ENCODE measurements at regions not wholly inside any gene's neighbourhood (a gene's known extent, or its start where the extent isn't known, plus 50 kb on each side); places are given as distances from the start of the nearest gene placed in this dataset.

DNA sequence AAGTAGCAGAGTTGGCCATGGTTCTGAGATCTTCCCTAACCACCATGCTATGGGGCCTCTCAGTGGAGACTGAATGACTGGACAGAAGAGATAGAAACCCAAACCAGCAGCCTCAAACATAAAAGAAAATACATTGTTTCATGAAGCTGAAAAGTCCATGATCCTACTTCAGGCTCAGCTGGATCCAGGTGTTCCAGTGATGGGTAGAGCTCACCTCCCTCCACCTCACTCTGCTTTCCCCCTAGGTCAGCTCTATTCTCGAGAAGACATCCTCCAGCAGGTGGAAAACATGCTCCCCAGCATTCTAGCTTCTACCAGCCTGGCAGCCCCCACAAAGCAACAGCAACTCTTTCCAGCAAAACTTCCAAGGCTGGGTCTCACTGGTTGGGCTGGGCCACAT, 132.1 kb downstream of the OAT start:
- no peak for DNase-seq

DNA sequence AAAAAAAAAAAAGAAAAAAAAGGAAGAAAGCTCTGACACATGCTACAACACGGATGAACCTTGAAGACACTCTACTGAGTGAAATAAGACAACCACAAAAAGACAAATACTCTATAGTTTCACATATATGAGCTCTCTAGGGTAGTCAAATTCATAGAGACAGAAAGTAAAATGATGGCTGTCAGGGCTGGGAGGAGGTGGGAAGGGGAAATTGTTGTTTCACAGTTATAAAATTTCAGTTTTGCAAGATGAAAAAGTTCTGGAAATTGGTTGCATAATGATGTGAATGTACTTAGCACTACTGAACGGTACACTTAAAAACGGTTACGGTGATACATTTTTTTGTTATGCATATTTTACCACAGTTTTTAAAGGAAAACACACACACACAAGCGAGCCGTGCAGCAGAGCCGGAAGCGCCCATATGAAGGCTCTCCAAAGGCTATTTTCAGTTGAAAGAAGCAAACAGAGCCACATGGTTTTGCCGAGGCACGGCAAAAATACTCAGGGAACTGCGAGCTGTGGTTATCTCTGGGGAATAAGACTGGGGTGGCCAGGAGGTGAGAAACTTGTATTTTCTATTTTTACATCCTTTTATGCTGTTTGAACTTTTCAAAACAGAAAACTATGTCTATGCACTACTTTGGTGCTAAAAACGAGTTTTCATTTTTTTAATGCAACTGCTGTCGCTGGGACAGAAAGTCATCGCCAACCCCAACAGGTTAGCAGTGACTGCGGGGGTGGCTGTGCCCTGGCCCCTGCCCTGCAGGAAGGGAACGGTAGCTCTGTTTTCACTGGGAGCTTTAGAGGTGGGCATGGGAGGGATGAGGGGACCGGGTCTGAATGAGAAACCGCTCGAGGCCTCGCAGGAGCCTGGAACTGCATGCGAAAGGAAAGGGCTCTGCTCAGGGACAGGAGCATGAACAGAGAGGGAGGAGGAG, 132.9 kb downstream of the OAT start:
- no peak for DNase-seq

DNA sequence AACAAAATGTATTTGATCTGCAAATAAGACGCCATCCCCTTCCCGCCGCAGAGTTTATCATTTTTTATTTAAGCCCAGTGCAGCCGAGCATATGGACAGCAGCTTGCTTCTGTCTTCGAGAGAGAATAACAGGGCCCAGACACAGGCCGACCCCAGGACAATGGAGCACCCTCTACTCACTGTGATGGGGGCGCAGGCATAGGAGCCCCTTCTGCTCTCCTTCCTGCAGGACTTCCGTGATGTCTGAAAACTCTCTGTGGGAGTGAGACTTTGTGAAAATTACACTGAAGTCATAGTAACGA, 134.8 kb downstream of the OAT start:
- DNase-seq = no peak

DNA sequence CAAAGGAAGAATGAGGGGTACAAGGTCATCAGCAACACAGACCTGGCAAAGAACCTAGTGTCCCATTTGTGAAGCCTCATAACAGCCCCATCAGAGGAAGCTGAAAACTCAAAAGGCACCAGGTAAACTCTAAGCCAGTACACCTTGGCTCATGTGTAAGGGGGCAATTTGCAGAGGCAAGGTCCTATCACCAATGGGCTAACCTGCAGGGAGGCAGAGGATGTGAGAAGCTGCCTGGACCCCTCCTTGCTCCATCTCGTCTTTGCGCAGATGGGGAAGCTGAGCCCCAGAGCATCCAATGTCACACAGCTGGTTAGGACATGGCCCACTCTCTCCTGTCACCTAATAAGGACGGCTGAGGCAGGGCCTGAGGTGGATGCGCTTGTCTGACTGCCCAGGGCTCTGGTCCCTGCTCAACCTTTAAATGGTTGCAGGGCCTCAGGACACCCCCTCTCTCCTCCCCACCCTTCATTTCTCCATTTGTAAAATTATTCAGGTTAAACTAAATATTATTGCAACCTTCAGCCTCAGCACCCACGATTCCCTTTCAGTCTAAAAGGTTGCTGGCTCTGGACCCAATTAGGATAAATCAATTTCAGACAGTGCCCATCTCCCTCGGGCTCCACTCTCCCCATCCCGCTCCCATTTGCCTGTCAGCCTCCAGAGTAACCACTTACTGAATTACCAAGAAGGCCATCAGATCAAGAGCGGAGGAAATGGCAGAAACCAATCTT, 135.3 kb downstream of the OAT start:
- DNase-seq = no peak

DNA sequence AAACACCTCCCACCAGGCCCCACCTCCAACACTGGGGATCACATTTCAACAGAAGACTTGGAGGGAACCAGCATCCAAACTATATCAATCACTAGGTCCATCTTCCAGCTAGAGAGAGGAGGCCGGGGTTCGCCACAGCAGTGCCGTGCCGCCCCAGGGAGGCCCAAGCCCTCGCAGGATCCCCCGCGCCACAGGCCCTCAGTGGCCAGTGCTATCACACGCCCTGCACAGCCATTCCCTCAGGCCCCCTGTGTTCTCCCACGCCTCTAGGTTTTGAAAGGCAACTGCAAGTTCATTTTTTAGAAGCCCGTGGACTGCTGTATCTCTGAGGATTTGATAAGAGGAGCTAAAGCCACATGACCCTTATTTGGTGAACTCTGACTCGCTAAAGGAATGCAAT, 136.4 kb downstream of the OAT start:
- no peak for DNase-seq

DNA sequence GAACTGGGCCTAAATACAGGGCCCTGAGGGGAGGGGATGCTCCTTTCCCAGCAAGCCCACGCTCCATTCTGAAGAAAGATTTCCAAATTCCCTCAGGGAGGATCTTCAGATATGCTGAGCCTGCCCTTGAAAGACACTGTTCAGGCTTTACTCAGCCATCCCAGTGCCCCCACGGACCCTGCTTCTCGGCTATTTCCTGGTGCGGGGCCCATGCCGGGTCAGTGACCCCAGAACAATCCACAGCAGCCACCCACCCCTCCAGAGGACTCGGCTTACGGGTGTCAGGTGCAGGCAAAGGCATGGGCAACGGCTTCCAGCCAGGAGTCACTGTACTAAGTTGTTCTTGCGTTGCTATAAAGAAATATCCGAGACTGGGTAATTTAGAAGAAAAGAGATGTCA, 137.1 kb downstream of the OAT start:
- no peak for DNase-seq

DNA sequence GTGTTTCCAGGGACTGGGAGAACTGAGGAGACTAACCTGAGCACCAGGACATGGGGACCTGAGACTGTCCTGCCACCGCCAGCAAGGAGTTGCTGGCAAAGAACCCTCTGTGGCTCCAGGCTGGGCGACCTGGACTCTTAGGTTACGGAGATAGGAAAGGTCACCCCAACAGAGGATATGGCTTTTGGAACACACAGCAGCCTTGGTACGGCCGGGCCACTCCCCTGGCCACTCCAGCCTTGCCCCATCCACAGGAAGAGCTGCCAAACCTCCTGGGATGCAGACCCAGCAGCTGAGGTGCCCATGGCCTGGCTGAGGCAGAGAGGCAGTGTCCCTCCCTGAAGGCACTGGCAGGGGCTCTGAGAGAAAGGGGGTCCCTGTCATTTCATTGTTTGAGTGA, 137.8 kb downstream of the OAT start:
- no peak for DNase-seq

DNA sequence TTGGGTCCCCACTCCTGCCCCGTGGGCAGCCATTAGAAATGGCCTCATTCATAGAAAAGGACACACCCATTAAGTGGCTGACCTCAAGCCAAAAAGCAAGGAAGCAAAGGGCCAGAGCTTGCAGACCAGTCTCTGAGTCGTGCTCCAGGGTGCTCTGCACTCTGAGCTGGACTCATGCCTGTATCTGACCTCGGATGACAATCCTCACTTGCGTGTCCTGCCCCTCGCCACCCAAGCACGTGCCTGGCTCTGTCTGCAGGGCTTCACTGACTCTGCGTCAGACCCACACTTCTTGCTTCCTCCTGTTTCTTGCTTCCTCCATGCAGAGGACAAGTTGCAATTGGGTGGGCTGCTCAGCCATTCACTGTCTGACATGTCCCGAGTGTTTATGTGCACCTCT, 138.8 kb downstream of the OAT start:
- DNase-seq = no peak

DNA sequence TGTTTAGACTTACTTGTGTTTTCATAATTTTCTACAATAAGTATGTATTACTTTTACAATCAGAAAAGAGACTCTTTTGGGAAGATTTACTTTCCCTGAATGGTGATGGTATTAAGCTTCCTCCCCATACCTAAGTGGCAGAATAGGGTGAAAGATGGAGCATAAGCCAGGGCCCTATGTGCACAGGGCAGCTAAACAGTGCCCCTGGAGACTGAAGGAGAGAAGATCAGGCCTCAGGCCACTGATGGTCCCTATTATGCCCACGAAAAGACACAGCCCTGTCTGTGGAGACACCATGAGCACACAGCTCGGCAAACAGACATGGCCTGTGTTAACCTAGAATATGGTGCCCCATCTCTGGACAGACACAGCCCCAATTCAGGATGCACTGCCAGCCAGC, 139.4 kb downstream of the OAT start:
- DNase-seq = no peak

DNA sequence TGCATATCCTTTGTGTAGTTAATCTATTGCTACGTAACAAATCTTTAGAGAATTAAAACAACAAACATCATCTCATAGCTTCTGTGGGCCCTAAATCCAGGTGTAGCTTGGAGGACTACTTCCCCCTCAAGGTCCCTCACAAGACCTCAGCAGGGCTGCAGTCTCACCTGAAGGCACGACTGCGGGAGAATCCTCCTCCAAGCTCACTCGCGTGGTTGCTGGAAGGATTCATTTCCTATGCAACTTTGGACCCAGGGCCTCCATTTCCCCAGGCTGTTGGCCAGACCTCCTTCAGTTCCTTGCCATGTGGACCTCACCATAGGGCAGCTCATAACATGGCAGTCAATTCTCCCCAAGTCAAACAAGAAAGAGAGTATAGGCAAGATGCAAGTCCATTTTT, 140.4 kb downstream of the OAT start:
- DNase-seq = no peak

DNA sequence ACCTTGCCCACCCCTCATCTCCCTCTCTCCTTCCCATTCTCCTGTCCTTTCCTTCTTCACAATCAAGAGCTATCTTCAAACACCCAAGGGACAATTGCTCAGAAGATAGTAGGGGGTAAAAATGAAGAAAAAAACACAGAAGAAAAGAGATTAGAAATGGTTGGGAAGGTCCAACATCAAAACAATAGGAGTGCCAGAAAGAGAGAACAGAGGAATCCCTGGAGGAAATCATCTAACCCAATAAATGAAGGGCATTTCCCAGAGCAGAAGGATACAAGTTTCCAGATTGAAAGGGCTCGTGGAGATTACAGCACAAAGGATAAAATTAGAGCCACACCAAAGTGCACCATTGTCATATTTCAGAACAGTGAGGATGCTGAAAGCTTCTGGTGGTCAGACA, 145.6 kb downstream of the OAT start:
- no peak for DNase-seq

DNA sequence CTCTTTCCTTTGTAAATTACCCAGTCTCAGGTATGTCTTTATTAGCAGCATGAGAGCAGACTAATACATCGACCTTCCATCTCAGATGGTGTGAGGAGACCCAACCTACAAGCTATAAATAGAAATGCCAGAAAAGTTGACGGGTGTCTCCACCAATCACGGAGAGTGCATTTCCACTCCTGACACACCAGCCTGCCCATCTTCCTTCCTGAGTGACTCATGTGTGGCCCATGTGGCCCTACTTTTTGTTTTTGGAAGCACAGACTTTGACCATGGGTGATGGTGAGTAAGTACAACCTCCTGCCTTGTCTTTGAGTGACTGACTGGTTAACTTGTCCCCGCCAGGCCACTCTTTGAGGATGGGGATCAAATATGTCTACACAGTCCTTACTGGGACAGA, 147.0 kb downstream of the OAT start:
- no peak for DNase-seq

DNA sequence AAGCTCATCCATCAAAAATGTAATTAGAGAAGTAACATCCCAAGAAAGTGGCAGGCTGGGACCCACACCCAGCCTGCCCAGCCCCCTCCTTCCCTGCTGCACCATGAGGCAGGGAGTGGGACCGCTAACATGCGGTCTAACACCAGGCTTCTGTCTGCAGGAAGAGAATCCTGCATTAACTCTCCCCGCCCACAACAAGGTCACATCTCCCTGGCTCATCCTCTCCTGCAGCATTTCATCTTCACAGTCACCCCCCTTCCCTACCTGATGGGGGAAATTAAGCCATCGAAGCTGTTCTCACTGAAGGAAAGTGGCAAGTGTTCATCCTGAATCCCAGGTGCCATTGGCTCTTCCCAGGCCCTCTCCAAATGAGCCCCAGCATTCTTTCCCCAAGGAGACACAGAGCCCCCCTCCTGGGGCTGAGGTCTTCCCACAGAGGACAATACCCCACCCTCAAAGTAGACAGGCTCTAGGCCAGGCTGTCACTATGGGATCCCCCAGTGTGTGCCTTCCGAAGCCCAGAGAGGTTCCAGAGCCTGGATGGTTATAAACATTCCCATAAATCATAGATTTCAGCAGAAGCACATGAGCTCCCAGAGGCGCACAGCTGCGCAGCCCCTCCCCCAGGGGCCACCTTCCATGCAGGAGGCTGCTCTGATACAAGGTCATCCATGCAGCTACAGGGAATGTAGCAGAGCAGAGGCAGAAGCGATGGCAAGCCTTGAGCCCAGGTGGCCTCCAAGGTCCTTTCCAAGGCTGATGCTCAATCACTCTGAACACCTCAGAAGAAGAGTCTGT, 148.0 kb downstream of the OAT start:
- DNase-seq = no peak

DNA sequence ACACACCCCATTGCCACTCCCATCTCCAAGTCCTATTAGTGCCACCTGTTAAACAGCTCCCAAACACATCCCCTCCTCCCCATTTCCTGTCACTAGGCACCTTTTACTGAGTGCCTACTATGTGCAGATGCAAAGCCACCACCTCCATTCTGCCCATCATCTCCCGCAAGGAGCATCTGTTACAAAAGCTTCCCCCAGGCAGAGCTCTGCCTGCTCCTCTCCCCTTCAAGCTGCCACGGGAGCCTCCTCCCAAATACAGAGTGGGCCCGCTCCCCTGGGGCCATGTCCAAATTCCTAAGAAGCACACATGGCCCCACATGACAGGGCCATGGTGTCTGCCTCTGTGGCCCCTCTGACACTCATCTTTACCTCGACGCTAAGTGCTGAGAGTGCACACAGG, 149.7 kb downstream of the OAT start:
- no peak for DNase-seq

DNA sequence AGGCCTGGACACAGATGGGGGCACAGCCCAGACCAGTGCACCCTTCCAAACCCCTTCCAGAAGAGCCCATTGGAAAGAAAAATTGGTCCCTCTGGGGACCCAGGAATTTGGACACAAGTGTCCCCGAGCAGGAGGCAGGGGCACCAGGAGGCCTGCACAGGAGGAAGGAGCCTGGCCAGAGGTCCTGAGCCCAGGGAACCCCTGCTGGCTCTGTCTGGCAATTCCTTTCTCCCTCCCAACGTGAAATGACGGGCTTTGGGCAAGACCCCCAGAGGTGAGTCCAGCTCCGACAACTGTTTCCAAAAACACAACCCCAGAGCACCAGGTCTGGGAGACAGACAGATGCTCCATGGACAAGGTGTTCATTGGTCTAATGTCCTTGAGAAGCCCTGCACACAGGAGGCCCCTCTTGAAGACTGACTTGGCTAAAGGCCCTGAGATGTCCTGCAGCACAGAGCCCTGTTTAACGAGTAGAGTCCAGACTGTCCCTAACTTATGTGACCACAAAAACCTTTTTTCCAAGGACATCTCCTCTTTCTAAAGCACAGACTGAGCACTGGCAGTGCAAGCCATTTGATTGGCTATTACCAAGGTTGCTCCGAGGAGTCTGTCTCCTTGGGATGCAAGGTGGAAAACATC, 150.7 kb downstream of the OAT start:
- no peak for DNase-seq

DNA sequence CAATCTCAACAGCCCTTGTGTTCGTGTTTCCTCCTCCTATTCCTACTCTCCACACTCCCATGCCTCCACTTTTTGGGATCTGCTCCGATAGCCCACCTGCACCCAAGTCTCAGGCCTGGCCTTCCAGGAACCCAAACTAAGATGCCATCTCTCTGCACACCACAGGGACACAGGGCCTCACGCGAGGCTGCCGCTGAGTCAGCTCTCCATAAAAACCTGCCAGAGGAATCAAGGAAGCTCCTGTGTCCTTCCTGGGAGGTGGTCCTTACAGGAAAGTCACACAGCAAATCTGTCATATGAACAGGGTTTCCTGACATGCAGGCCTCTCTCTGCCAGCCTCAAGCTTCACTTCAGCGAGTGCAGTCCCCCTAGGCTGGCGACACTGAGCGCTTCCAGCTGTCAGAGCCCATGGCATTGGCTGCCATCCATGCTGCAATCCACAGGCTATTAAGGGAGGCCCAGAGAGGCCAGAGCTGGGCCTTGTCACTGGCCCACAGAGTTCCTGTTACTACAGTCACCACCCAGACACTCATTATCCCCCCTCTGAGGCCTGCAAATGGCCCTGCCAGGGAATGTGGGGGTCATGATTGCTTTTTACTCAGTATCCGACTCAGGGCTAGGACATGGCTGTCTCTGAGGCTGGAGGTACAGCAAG, 151.4 kb downstream of the OAT start:
- no peak for DNase-seq

DNA sequence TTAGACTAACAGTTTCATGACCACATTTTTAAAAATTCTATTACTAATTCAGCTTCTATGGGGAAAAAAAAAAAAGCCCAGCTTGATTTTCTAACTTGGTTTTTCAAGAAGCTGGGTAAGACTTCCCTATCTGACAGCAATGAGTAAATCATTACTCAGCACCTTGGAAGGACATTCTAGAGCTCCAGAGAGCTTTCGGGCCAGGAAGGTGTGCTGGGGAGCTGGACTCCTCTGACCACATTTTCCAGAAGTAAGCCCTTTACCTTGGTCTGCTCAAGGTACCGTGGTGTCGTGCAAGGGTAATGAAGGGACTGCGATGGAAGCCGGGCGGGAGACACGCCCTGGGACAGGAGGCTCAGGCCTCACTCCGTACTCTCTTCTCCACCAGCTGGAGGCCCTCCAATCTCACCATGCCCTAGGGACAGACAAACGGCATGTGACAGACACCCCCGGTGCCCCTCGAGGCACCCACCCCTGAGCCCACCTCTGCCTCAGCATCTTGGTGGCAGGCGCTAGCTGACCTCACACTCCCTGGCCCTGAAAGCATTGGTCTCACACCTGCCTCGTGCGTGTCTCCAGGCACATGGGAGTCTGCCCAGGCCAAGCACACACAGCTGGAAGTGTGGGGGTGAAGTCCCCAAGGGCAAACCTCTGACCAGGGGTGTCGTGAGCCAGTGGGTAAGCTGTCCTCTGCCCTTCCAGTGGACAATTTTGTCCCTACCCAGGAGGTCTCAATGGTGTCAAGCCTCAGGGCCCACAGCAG, 152.1 kb downstream of the OAT start:
- DNase-seq = no peak

DNA sequence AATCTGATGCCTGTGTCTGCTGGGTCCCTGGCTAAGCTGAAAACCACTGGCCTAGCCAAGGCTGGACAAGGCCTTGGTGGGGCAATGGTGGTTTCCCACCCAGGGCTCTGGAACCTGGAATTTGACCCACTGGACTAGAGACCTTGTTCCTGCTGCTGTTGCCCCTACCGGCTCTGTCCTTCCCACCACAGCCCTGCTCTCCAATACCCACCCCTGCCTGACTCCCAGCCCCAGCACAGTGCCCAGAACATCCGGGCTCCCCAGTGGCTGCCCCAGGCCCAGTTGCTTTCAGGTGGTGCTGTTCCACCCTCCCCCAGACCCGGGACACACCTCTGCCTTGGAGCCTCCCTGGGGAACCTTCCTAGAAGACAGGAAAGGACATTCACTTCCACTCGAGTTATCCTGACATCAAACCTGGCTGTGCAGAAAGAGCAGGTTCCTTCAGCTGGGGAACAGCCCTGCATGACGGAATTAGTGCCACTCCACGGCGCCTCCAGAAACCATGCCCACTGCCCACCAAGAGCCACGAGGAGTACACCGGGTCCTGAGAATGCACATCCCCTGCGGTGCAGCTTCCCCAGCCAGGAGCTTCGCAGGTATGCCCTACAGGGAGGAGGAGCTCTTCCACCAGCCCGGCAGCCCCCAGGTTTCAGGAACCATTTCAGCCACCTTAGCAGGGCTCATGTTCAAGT, 152.8 kb downstream of the OAT start:
- DNase-seq = no peak

DNA sequence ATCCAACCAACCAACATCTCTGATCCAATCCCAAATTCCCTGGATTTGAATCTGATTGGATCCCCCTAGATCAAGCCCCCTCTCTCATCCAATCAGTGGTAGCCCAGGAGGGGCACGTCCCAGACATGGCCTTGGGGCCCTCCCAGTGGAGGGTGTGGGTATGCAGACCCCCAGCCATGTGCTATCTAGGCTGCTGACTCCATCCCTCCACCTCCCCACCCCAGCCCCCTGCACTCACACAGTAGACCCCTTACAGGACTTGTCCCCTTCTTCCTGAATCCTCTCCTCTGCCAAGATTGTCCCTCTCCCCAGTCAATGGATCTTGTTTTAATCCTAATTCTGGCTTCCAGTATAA, 153.4 kb downstream of the OAT start:
- no peak for DNase-seq

DNA sequence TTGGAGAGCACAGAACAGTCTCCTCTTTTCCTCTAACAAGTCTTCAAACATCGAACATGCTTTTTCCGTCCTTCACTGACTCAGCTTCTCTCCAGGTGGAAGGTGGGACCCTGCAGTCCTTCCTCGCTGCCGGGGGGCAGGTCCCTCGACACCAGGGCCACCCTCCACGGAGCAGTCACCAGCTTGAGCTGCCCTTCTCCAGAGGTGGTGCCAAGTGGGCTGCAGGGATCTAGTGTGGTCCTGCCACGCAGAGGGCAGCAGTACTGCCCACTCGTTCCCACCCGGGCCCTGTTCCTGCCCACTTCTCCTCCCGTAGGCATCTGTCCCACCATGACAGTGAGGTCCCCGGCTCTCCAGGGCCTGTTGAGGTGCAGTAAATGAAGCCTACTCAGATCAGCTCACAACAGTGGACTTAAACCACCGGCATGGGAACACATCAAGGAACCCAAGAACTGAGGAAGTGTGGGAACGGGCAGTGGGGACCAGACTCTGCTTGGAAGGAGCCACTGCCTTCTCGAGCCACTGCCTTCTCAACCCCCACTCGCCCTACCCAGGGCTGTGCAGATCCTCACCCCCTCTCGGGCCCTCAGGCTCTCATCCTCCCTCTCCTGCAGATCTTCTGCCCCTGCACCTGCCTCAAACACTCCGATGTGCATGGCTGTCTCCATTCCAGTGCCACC, 153.9 kb downstream of the OAT start:
- no peak for DNase-seq

DNA sequence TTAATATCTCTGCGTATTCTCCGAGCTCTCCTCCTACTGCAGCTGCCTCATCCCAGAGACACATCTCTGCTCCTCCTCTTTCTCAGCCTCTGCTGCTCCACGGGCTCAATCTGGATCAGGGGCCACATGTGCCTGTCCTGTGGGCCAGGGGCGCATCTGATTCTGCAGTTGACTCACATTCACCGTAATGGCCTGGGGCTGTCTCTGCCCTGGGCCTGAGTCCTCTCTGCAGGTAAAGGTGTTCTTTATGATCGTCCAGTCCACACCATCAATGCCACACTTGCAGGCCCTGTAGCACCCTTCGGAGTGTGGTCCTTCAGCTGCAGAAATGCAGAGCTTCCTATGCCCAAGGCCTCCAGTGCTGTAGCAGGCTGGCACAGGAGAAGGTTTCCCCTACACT, 154.5 kb downstream of the OAT start:
- no peak for DNase-seq
